IMR-90 (cell line): ENCODE measurements at regions not wholly inside any gene's neighbourhood (a gene's known extent, or its start where the extent isn't known, plus 50 kb on each side); places are given as distances from the start of the nearest gene placed in this dataset.

Experiments
- BHLHE40 ChIP-seq: fragments of 150-350 bp; IDR thresholded peaks from 2 replicates; pipeline ENCODE4 v1.6.1; 2016; ENCODE audit warnings: mild to moderate bottlenecking, low read depth, low read length
- POLR2A ChIP-seq: IDR thresholded peaks from 2 replicates; pipeline ENCODE4 v1.6.1; 2012; ENCODE audit warnings: mild to moderate bottlenecking, low read depth, low read length
- RAD21 ChIP-seq: IDR thresholded peaks from 2 replicates; pipeline ENCODE4 v1.6.1; 2012; ENCODE audit warnings: low read length, improper control_type of control experiment
- RFX5 ChIP-seq: IDR thresholded peaks from 2 replicates; pipeline ENCODE4 v1.8.0; 2012; ENCODE audit warnings: low read depth, mild to moderate bottlenecking, low read length, moderate library complexity
- TF ChIP-seq, protein P1 (sequence below): conservative IDR thresholded peaks from 2 replicates; pipeline ENCODE4 v1.5.1; 2012; ENCODE audit warnings: mild to moderate bottlenecking, low read depth, low read length, improper control_type of control experiment
- TF ChIP-seq, protein P2 (sequence below): fragments of 150-350 bp; IDR thresholded peaks from 2 replicates; pipeline ENCODE4 v1.6.1; 2017; ENCODE audit warnings: mild to moderate bottlenecking, antibody characterized with exemption, low read length, low read depth

DNA sequence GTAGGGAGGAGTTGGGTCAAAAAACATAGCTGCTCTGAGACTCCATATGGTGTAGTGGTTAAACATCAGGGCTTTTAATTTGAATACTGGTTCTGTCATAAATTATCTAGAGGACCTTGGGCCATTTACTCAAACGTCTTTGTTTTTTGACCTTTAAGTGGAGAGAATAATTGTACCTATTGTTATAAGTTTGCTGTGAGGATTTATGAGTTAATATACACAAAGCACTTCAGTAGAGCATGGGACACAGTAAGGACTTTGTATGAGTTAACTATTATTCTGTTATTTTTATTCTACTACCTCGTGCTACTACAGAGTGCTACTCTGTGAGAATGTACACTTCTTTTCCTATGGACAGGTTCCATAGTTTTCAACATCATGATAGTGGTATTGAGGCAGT is 123.7 kb upstream of the TNC start:
- TF ChIP-seq RFX5 = no peak
- TF ChIP-seq, protein P1, sequence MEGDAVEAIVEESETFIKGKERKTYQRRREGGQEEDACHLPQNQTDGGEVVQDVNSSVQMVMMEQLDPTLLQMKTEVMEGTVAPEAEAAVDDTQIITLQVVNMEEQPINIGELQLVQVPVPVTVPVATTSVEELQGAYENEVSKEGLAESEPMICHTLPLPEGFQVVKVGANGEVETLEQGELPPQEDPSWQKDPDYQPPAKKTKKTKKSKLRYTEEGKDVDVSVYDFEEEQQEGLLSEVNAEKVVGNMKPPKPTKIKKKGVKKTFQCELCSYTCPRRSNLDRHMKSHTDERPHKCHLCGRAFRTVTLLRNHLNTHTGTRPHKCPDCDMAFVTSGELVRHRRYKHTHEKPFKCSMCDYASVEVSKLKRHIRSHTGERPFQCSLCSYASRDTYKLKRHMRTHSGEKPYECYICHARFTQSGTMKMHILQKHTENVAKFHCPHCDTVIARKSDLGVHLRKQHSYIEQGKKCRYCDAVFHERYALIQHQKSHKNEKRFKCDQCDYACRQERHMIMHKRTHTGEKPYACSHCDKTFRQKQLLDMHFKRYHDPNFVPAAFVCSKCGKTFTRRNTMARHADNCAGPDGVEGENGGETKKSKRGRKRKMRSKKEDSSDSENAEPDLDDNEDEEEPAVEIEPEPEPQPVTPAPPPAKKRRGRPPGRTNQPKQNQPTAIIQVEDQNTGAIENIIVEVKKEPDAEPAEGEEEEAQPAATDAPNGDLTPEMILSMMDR = no peak
- no peak for TF ChIP-seq POLR2A
- TF ChIP-seq, protein P2, sequence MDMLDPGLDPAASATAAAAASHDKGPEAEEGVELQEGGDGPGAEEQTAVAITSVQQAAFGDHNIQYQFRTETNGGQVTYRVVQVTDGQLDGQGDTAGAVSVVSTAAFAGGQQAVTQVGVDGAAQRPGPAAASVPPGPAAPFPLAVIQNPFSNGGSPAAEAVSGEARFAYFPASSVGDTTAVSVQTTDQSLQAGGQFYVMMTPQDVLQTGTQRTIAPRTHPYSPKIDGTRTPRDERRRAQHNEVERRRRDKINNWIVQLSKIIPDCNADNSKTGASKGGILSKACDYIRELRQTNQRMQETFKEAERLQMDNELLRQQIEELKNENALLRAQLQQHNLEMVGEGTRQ = no peak
- TF ChIP-seq BHLHE40 = no peak
- no peak for TF ChIP-seq RAD21
